ENCODE measurements at regions not wholly inside any gene's neighbourhood (a gene's known extent, or its start where the extent isn't known, plus 50 kb on each side); places are given as distances from the start of the nearest gene placed in this dataset.
"Not testable (repeated sequence)": the region's sequence is repeated elsewhere in the genome, so short reads cannot be mapped to it uniquely, and the experiment has no call there.

DNA sequence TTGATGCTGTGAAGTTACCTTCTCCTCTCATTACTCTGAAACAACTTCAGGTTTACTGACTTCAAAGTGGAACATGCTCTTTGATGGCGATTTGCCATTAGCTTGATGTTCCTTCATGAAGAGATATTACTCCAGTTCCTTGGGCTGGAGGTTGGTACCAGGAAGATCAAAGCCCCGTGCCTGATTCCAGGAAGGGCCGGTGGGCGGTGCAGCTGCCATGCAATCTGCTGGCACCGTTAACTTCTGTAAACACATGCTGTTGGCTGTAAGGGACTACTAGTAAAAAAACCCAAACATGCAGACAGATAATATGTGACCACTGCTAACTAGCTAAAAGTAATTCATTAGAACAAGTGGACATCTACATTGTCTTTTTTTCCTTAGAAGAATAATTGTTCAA lies 182.8 kb upstream of the SPATA31A3 start:
- H3K36me3 ChIP-seq; intact Hi-C loops (cut with DNase I); H3K27me3 ChIP-seq; ATAC-seq; H3K27ac ChIP-seq; H3K4me3 ChIP-seq; H3K4me1 ChIP-seq; DNase-seq; H3K9me3 ChIP-seq: not testable (repeated sequence)

DNA sequence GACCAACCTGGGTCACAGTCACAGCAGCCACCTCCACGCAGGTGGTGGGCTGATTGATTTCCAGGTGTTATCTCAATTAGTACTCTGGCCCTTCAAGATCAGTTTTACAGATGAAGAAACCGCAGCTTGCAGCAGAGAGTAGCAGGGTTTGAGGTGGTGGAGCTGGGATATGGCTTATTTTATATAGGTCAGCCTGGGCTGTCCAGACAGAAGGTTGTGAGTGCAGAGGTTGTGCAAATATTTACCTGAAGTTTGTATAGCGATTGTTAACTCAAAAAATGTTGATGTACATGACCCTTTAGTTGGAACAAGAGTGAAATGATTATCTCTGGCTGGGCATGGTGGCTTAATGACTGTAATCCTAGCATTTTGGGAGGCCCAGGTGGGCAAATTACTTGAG lies 179.4 kb upstream of the SPATA31A3 start:
- intact Hi-C loops (cut with DNase I); H3K4me1 ChIP-seq; ATAC-seq: not testable (repeated sequence)

DNA sequence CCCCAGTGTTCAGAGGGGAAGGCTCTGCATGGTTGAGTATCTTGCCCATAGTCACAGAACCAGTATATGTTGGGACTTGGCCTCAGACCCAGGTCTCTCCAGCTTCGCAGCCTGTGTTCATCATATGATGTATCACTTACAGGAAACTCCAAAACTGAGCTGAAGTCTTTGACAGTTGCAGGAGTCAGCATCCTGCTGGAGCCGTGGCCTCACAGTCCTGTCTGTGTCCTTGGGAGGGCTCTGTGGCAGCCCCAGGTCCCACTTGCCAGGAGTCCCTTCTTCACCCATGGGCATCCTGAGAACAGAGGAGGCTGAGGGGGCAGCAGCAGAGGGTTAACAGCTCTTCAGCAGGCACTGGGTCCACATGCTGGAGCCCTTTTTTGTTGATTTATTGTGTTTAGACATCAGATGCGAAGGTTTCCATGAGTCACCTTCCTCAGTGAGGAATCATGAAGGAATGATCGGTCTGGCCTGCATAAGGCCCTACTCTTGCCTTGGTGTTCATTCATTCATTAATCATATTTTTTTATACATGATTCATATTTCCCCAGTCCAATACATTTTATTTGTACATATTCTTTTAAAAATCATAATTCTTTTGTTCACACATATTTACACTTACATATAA lies 176.3 kb upstream of the SPATA31A3 start:
- H3K4me3 ChIP-seq; H3K36me3 ChIP-seq; ATAC-seq; H3K4me1 ChIP-seq; H3K27ac ChIP-seq; H3K9me3 ChIP-seq; H3K27me3 ChIP-seq; DNase-seq; intact Hi-C loops (cut with DNase I): not testable (repeated sequence)

More for the DNA sequence above, 179.4 kb upstream of the SPATA31A3 start:
- not testable (repeated sequence) for H3K27me3 ChIP-seq, H3K9me3 ChIP-seq, DNase-seq, H3K27ac ChIP-seq, H3K36me3 ChIP-seq, H3K4me3 ChIP-seq

DNA sequence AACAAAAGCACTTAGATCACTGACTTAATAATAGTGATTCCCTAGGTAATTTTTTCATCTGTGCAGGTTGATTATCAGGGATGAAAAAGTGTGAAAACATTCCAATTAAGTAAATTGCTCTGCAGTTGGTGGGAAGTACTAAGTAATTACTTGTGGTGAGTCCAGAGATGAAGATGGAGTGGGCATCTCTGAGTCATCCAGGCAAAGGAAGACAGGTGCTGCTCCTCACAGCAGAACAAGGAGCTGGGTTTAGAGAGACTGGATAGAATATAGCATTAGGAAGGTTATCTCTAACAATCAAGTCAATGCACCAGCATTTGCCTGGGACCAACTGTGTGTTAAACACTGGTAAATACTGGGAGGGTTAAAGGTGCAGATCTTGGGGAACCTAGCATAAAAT lies 174.0 kb upstream of the SPATA31A3 start:
- H3K27ac ChIP-seq; DNase-seq; H3K36me3 ChIP-seq; H3K4me3 ChIP-seq; H3K9me3 ChIP-seq; ATAC-seq; H3K27me3 ChIP-seq; H3K4me1 ChIP-seq; intact Hi-C loops (cut with DNase I): not testable (repeated sequence)

DNA sequence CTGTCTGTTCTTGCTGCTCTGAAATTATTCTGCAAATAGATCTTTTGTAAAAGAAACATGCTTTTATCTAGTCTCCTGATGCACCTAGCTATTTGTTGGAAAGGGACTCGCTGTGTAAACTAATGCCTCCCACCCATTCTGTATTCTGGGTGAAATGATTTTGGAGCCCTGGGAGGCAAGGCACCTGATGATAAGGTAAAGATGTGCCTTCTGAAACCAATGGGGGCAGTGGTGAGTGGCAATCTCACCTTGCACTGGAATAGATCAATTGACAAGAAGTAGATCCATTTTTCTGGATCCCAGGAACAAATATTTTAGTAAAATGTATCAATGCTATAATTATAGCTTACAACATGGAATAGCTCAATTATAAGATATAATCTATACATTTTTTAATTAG lies 170.5 kb upstream of the SPATA31A3 start:
- H3K27ac ChIP-seq; ATAC-seq; intact Hi-C loops (cut with DNase I); H3K27me3 ChIP-seq; H3K9me3 ChIP-seq; DNase-seq; H3K4me1 ChIP-seq; H3K36me3 ChIP-seq; H3K4me3 ChIP-seq: not testable (repeated sequence)

DNA sequence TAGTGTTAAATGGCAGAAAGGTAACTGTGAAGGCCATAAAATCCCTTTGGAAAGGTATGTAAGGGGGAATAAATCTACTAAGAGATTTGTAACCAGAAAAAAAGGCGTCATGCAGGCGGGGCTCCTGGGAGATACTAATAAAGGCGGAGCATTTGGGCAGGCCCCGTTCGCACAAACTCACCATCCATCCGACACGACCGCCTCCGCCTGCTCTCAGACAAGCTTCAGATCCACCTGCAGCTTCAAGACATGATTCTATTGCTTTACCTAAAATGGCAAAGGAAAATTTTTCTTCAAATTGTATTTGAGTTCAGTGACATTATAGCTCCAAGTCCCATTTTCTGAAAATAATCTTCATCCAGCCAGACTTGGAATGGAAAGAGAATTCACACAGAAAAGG lies 162.9 kb upstream of the SPATA31A3 start:
- H3K4me3 ChIP-seq; H3K27ac ChIP-seq; ATAC-seq; H3K36me3 ChIP-seq; DNase-seq; H3K27me3 ChIP-seq; intact Hi-C loops (cut with DNase I); H3K9me3 ChIP-seq; H3K4me1 ChIP-seq: not testable (repeated sequence)

DNA sequence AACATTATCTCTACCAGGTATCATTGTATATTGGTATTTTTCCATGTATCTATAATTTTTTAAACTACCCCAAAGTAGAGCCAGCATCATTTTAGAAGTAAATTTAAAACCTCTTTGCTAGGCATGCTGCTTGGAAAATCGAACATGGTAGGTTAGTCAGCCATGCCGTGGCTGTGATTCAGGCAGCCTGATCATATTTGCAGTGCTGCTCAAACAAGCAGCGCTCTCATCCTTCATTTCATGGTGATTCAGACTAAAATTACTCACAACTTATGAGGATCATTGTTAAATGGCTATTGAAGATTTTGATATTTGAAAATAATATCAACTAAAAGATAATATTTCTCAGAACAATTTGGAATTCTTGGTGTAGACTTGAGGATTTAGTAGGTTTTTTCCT lies 161.2 kb upstream of the SPATA31A3 start:
- H3K9me3 ChIP-seq; H3K4me1 ChIP-seq; H3K27me3 ChIP-seq; H3K4me3 ChIP-seq; DNase-seq; H3K36me3 ChIP-seq; ATAC-seq; H3K27ac ChIP-seq; intact Hi-C loops (cut with DNase I): not testable (repeated sequence)

DNA sequence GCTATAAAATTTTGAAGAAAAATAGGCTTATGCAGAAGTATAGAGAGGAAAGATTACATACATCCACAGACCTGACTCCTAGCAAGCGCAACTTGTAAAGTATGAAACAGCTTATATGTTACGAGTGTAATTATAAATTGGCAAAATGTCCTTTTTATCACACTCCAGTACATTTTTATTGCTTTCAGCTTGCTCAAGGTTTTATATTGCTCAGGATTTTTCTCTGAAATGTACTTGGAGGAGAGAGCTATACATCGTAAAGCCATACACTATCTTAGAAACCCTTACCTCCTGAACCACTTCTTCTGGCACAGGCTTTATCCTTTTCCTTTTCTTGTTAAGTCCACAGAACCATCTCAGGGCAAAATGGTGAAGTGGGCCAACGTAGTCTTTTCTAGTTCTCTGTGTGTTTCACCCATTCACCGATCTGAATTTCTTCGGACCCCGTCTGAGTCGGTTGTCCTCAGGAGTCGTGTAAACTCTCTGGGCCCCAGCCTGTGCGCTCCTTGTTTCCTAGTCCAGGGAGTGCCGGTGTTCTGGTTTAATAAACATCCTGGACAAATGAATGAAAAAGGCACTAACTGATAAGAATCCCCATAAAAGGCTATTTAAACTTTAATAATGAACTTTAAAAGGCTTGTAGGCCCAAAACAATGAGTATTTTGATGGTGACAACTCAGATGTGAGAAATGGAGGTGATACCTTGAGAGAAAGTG lies 150.2 kb upstream of the SPATA31A3 start:
- ATAC-seq; H3K4me1 ChIP-seq; H3K27ac ChIP-seq; H3K36me3 ChIP-seq; H3K4me3 ChIP-seq; intact Hi-C loops (cut with DNase I); H3K9me3 ChIP-seq; H3K27me3 ChIP-seq; DNase-seq: not testable (repeated sequence)

DNA sequence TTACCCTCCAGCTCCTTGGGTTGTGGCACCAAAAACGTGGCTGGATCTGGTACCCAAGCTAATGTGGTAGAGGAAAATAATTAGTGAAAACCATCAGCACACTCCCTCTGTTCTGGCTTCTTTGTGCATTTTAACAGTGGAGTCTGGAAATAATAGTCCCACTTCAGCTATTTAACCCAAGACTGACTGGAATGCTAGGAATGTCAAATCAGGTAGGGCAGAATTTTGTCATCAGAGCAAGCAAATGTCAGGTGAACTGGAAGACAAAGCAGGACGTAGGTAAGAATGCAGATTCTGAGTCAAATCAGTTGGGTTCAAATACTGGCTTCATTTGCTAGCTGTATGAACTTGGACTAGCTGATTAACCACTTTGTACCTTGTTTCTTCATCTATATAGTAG lies 144.0 kb upstream of the SPATA31A3 start:
- DNase-seq; H3K4me3 ChIP-seq; H3K27me3 ChIP-seq; H3K27ac ChIP-seq; ATAC-seq; H3K36me3 ChIP-seq; intact Hi-C loops (cut with DNase I); H3K4me1 ChIP-seq; H3K9me3 ChIP-seq: not testable (repeated sequence)

DNA sequence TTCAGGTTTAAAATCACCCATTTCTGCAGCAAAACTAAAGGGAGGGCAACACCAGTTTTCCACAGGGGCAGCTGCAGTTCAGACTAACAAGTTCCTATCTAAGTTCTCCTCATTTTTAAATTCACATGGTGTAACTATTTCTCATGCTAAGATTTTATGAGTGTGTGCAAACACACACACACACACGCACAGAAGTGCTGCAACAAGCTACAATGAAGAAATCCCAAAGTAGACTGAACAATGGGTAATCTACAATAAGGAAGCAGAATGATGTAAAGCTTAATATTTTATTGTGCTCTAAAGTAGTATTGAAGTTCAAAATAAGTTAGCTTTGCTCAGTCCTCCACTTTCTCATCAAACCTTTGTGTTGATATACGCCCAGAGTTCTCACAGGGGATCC lies 140.8 kb upstream of the SPATA31A3 start:
- H3K9me3 ChIP-seq; H3K36me3 ChIP-seq; H3K27ac ChIP-seq; H3K4me1 ChIP-seq; ATAC-seq; DNase-seq; intact Hi-C loops (cut with DNase I); H3K27me3 ChIP-seq; H3K4me3 ChIP-seq: not testable (repeated sequence)

DNA sequence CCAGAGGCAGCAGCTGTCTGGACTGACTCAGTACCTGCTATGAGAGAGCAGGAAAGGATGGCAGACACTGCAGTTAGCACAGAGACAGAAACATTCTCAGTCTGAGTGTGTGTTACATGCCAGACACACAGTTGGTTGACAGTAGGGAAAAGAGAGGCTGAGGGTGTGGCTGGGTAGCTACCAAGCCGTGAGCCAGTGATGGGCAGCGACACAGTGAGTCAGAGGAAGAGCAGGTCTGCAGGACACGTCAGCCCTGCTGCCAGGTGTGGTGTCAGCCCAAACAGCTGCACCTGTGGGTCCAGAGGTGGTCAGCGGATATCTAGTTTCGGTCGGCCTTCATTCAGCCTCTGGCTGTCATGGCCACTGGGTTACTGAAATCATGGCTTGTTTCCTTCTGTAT lies 124.4 kb upstream of the SPATA31A3 start:
- H3K4me1 ChIP-seq; H3K9me3 ChIP-seq; H3K4me3 ChIP-seq; DNase-seq; H3K36me3 ChIP-seq; H3K27ac ChIP-seq; intact Hi-C loops (cut with DNase I); H3K27me3 ChIP-seq: not testable (repeated sequence)
- ATAC-seq, result peak; percentile 53

DNA sequence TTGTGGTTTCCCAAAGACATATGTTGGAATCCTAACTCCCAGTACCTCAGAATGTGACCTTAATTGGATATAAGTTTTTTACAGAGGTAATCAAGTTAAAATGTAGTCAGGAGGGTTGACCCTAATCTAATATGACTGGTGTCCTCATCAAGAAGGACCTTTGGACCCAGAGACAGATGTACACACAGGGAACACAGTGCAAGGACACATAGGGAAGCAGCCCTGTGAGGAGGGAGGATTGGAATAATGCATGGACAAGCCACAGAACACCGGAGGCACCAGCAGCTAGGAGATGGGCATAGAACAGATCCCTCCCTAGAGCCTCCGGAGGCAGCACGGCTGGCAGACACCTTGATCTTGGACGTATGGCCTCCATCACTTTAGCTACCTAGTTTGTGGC lies 119.8 kb upstream of the SPATA31A3 start:
- ATAC-seq; H3K27me3 ChIP-seq; intact Hi-C loops (cut with DNase I); H3K27ac ChIP-seq; DNase-seq; H3K4me1 ChIP-seq; H3K4me3 ChIP-seq; H3K9me3 ChIP-seq; H3K36me3 ChIP-seq: not testable (repeated sequence)

DNA sequence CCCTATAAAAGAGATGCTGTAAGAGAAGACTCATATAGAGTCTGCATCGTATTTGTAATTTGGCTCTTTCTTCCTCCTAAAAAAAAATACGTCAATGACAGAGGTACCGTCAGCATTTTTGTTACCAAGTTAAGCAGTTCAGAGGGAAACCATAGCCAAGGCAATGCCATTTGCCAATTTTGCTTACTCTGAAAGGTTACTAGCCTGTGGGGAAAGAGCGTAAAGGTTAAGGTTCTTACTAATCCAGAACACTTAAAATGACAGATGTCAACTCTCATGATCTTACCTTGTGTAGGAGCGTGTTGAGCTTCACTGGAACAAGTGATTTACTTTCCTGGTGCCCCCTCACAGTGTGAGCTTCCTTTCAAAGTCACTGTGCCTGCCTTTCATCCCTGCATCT lies 119.4 kb upstream of the SPATA31A3 start:
- ATAC-seq; DNase-seq; H3K9me3 ChIP-seq; H3K4me3 ChIP-seq; H3K36me3 ChIP-seq; H3K27me3 ChIP-seq; H3K27ac ChIP-seq; intact Hi-C loops (cut with DNase I); H3K4me1 ChIP-seq: not testable (repeated sequence)

DNA sequence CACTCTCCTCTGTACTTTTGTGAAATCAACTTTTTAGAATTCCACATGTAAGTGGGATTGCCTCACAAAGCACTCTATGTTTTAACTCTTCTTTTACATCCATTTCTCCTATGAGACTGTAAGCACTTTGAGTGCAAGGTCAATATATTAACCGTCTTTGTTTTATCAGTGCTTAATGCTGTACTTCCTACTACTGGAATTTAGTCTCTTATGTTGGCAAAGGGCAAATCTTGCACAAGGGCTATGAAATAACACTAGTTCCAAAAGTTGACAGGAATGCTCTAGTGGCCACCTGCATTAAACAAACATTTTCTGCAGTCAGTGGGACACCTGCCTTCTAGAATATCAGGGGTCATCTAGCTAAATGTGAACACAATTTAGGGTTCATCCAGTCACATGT lies 117.5 kb upstream of the SPATA31A3 start:
- ATAC-seq, result peak; percentile 46
- intact Hi-C loops (cut with DNase I), result not testable (repeated sequence)

DNA sequence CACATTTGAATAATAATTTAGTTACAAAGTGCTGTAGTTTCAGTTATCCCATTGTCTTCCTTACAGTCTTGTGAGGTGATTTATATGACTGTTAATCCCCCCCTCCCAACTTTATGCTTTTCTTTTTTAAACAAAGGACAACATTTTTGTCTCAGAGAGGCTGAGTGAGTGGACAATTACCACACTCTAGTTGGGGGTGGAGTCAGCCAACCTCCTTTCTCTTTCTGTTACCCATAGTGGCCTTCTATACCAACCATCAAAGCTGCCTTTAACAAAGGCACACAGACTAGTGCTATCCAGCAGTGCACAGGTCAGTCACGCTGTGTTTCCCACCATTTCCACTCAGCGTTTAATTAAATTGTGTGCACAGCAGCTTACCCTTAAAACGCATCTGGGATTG lies 114.3 kb upstream of the SPATA31A3 start:
- H3K27ac ChIP-seq; H3K9me3 ChIP-seq; H3K27me3 ChIP-seq; H3K36me3 ChIP-seq; intact Hi-C loops (cut with DNase I); H3K4me3 ChIP-seq; ATAC-seq; DNase-seq; H3K4me1 ChIP-seq: not testable (repeated sequence)

More for the DNA sequence above, 117.5 kb upstream of the SPATA31A3 start:
- not testable (repeated sequence) for H3K4me3 ChIP-seq, H3K27ac ChIP-seq, H3K36me3 ChIP-seq, H3K9me3 ChIP-seq, H3K27me3 ChIP-seq, H3K4me1 ChIP-seq, DNase-seq
